OCI-LY7 (cell line): ENCODE measurements at regions not wholly inside any gene's neighbourhood (a gene's known extent, or its start where the extent isn't known, plus 50 kb on each side); places are given as distances from the start of the nearest gene placed in this dataset.

Experiments
- EZH2phosphoT487 ChIP-seq: fragments of 200-600 bp; sonication (generic); IDR thresholded peaks from 2 replicates; pipeline ENCODE4 v1.6.1; 2018; ENCODE audit warnings: low read depth, borderline replicate concordance, mild to moderate bottlenecking, mixed run types, antibody characterized with exemption, low read length, moderate library complexity, mixed read lengths
- TF ChIP-seq, protein P1 (sequence below): fragments of 200-600 bp; sonication (generic); conservative IDR thresholded peaks from 2 replicates; pipeline ENCODE4 v1.5.1; 2014; ENCODE audit warnings: mild to moderate bottlenecking, antibody characterized with exemption, low read length, moderate library complexity, mixed read lengths

DNA sequence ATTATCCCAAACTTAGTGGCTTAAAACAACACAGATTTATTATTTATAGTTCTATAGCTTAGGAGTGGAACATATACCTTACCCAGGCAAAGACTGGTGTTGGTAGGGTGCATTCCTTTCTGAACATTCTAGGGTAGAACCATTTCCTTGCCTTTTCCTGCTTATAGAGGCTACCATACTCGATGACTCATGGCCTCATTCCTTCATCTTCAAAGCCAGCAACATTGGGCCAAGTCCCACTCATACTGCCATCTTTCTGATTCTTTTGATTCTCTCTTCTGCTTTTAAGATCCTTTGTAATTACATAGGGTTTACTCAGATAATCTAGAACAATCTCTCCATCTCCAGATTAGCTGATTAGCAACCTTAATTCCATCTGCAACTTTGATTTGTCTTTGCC, 452.7 kb upstream of the KLF4 start:
- TF ChIP-seq, protein P1, sequence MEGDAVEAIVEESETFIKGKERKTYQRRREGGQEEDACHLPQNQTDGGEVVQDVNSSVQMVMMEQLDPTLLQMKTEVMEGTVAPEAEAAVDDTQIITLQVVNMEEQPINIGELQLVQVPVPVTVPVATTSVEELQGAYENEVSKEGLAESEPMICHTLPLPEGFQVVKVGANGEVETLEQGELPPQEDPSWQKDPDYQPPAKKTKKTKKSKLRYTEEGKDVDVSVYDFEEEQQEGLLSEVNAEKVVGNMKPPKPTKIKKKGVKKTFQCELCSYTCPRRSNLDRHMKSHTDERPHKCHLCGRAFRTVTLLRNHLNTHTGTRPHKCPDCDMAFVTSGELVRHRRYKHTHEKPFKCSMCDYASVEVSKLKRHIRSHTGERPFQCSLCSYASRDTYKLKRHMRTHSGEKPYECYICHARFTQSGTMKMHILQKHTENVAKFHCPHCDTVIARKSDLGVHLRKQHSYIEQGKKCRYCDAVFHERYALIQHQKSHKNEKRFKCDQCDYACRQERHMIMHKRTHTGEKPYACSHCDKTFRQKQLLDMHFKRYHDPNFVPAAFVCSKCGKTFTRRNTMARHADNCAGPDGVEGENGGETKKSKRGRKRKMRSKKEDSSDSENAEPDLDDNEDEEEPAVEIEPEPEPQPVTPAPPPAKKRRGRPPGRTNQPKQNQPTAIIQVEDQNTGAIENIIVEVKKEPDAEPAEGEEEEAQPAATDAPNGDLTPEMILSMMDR: no peak
- TF ChIP-seq EZH2phosphoT487: no peak
